ENCODE measurements at regions not wholly inside any gene's neighbourhood (a gene's known extent, or its start where the extent isn't known, plus 50 kb on each side); places are given as distances from the start of the nearest gene placed in this dataset.
"Not testable (repeated sequence)": the region's sequence is repeated elsewhere in the genome, so short reads cannot be mapped to it uniquely, and the experiment has no call there.

- no peak for DNase-seq
Observed at GRCh38 chr17:33950061-33950460, 305.0 kb upstream of the CCL2 start.

- no peak for DNase-seq
Observed at GRCh38 chr17:33952425-33952824, 302.7 kb upstream of the CCL2 start.

- DNase-seq = no peak
Observed at GRCh38 chr17:33954597-33954996, 300.5 kb upstream of the CCL2 start.

GRCh38 chr17:33955461-33955860, 299.6 kb upstream of the CCL2 start:
- no peak for DNase-seq

GRCh38 chr17:33959098-33959497, 296.0 kb upstream of the CCL2 start:
- DNase-seq = not testable (repeated sequence)

GRCh38 chr17:33962857-33963655, 292.0 kb upstream of the CCL2 start:
- DNase-seq = no peak

- no peak for DNase-seq
Observed at GRCh38 chr17:33964344-33964979, 290.6 kb upstream of the CCL2 start.

GRCh38 chr17:33966410-33967059, 288.6 kb upstream of the CCL2 start:
- DNase-seq = no peak

GRCh38 chr17:33967608-33968349, 287.3 kb upstream of the CCL2 start:
- DNase-seq = no peak

GRCh38 chr17:33968350-33969044, 286.6 kb upstream of the CCL2 start:
- DNase-seq = no peak

- no peak for DNase-seq
Observed at GRCh38 chr17:33970279-33970678, 284.8 kb upstream of the CCL2 start.

GRCh38 chr17:33972763-33973162, 282.3 kb upstream of the CCL2 start:
- DNase-seq = no peak

GRCh38 chr17:33973491-33973890, 281.6 kb upstream of the CCL2 start:
- no peak for DNase-seq

- no peak for DNase-seq
Observed at GRCh38 chr17:33974276-33974675, 280.8 kb upstream of the CCL2 start.

GRCh38 chr17:33976831-33977230, 278.3 kb upstream of the CCL2 start:
- no peak for DNase-seq

- DNase-seq = no peak
Observed at GRCh38 chr17:33977729-33978514, 277.2 kb upstream of the CCL2 start.

- no peak for DNase-seq
Observed at GRCh38 chr17:33978889-33979288, 276.2 kb upstream of the CCL2 start.

GRCh38 chr17:33980193-33980592, 274.9 kb upstream of the CCL2 start:
- no peak for DNase-seq

GRCh38 chr17:33981711-33982601, 273.1 kb upstream of the CCL2 start:
- no peak for DNase-seq

- DNase-seq = no peak
Observed at GRCh38 chr17:33982909-33983308, 272.2 kb upstream of the CCL2 start.
